CD4-positive, CD25-positive, alpha-beta regulatory T cell (primary cell): ENCODE measurements at regions not wholly inside any gene's neighbourhood (a gene's known extent, or its start where the extent isn't known, plus 50 kb on each side); places are given as distances from the start of the nearest gene placed in this dataset.

Experiments used
- ATAC-seq, 2 donors: fragments of 150-1000 bp; cut with Tn5 transposase; one replicate each; pipeline ENCODE4 v1.10.0; 2021; ENCODE audit warnings: low read depth in 2 of 2, moderate number of reproducible peaks in 2 of 2, moderate library complexity in 1 of 2
- DNase-seq, 3 donors: peaks; one replicate each; pipeline versions ENCODE4 v3.0.0 to v3.0.0-alpha.2; 2012 to 2022; ENCODE audit warnings: mixed read lengths in 1 of 3
- H3K27ac ChIP-seq: one replicate; pipeline ENCODE4 v1.7.0; 2013; ENCODE audit warnings: mild to moderate bottlenecking, low read length; ENCODE audit not compliant: insufficient read depth, poor library complexity, severe bottlenecking
- H3K27me3 ChIP-seq: one replicate; pipeline ENCODE4 v1.7.0; 2013; ENCODE audit warnings: low read length; ENCODE audit not compliant: control insufficient read depth, insufficient read depth
- H3K36me3 ChIP-seq: one replicate; pipeline ENCODE4 v1.7.0; 2013; ENCODE audit warnings: mild to moderate bottlenecking, low read length, moderate library complexity; ENCODE audit not compliant: control insufficient read depth, insufficient read depth
- H3K4me1 ChIP-seq: 2 replicates; pipeline ENCODE4 v1.7.0; 2013; ENCODE audit warnings: mild to moderate bottlenecking, low read length; ENCODE audit not compliant: insufficient read depth, control insufficient read depth, poor library complexity, severe bottlenecking
- H3K4me3 ChIP-seq: one replicate; pipeline ENCODE4 v1.7.0; 2013; ENCODE audit warnings: low read depth, mild to moderate bottlenecking, low read length, moderate library complexity
- H3K9me3 ChIP-seq, 2 experiments: 1 replicate in 1 of 2; 2 replicates in 1 of 2; pipeline ENCODE4 v1.7.0; 2013; ENCODE audit warnings: low read length in 2 of 2, mild to moderate bottlenecking in 1 of 2, moderate library complexity in 1 of 2; ENCODE audit not compliant: control insufficient read depth in 2 of 2
- H3K27ac Mint-ChIP-seq, 3 donors: one replicate each; pipeline ENCODE4 v1.8.0; 2020 to 2022; ENCODE audit warnings: mild to moderate bottlenecking in 3 of 3, mixed read lengths in 3 of 3, moderate library complexity in 2 of 3
- H3K27me3 Mint-ChIP-seq: one replicate; pipeline ENCODE4 v1.8.0; 2022; ENCODE audit warnings: mild to moderate bottlenecking, mixed read lengths
- H3K36me3 Mint-ChIP-seq: one replicate; pipeline ENCODE4 v1.8.0; 2020; ENCODE audit warnings: mixed read lengths
- H3K4me1 Mint-ChIP-seq, 4 donors: one replicate each; pipeline ENCODE4 v1.8.0; 2020 to 2022; ENCODE audit warnings: mixed read lengths in 4 of 4, mild to moderate bottlenecking in 1 of 4
- H3K4me3 Mint-ChIP-seq, 4 donors: one replicate each; pipeline ENCODE4 v1.8.0; 2020 to 2022; ENCODE audit warnings: mild to moderate bottlenecking in 4 of 4, mixed read lengths in 4 of 4, moderate library complexity in 3 of 4
- H3K9me3 Mint-ChIP-seq, 7 donors: one replicate each; pipeline ENCODE4 v1.8.0; 2020 to 2022; ENCODE audit warnings: mixed read lengths in 7 of 7, mild to moderate bottlenecking in 3 of 7, moderate library complexity in 2 of 7

GRCh38 chr11:41519696-41520095 lies 60.2 kb upstream of the LRRC4C start:
- Mint-ChIP-seq H3K9me3 (peaks cover 0 to 34% (median 5%) of the 10 kb centered on the region in 7 donors), H3K27ac (no peak overlapping the region), H3K4me3 (no peak overlapping the region), H3K4me1 (no peaks in the 10 kb centered on the region), H3K27me3 (no peaks in the 10 kb centered on the region), H3K36me3 (no peaks in the 10 kb centered on the region)
- H3K27ac ChIP-seq, result no peak overlapping the region
- H3K27me3 ChIP-seq, result no peaks in the 10 kb centered on the region
- H3K9me3 ChIP-seq, result peaks cover 6 to 7% of the 10 kb centered on the region in 2 experiments
- DNase-seq, result no peak
- no peaks in the 10 kb centered on the region for H3K36me3 ChIP-seq
- no peak overlapping the region for H3K4me3 ChIP-seq
- H3K4me1 ChIP-seq, result no peaks in the 10 kb centered on the region
- no peak for ATAC-seq

GRCh38 chr11:41522391-41522790 lies 62.9 kb upstream of the LRRC4C start:
- Mint-ChIP-seq H3K4me3 (no peak overlapping the region), H3K4me1 (no peaks in the 10 kb centered on the region), H3K9me3 (peaks cover 0 to 28% (median 4%) of the 10 kb centered on the region in 7 donors), H3K36me3 (no peaks in the 10 kb centered on the region), H3K27me3 (no peaks in the 10 kb centered on the region), H3K27ac (no peak overlapping the region)
- ATAC-seq, result no peak
- Histone ChIP-seq H3K9me3 (peaks cover 0 to 6% of the 10 kb centered on the region in 2 experiments), H3K27ac (no peak overlapping the region), H3K4me3 (no peak overlapping the region), H3K27me3 (no peaks in the 10 kb centered on the region), H3K4me1 (no peaks in the 10 kb centered on the region), H3K36me3 (no peaks in the 10 kb centered on the region)
- no peak for DNase-seq

- Mint-ChIP-seq H3K4me3 (no peak overlapping the region), H3K36me3 (no peaks in the 10 kb centered on the region), H3K4me1 (no peaks in the 10 kb centered on the region), H3K27me3 (no peaks in the 10 kb centered on the region), H3K9me3 (peaks cover 0 to 21% (median 4%) of the 10 kb centered on the region in 7 donors), H3K27ac (no peak overlapping the region)
- Histone ChIP-seq H3K9me3 (peaks cover 0 to 3% of the 10 kb centered on the region in 2 experiments), H3K4me3 (no peak overlapping the region), H3K36me3 (no peaks in the 10 kb centered on the region), H3K27me3 (no peaks in the 10 kb centered on the region), H3K27ac (no peak overlapping the region), H3K4me1 (no peaks in the 10 kb centered on the region)
- no peak for DNase-seq
- no peak for ATAC-seq
These were observed 63.6 kb upstream of the LRRC4C start for GRCh38 chr11:41522899-41523672.

GRCh38 chr11:41527530-41527929 lies 68.1 kb upstream of the LRRC4C start:
- Mint-ChIP-seq H3K4me3 (no peak overlapping the region), H3K27ac (no peak overlapping the region)

GRCh38 chr11:41532413-41532812 lies 73.0 kb upstream of the LRRC4C start:
- H3K9me3 Mint-ChIP-seq, result peaks cover 1 to 23% (median 16%) of the 10 kb centered on the region in 7 donors

More at GRCh38 chr11:41527530-41527929, 68.1 kb upstream of the LRRC4C start:
- no peaks in the 10 kb centered on the region for H3K36me3 Mint-ChIP-seq
- H3K27ac ChIP-seq, result no peak overlapping the region
- no peaks in the 10 kb centered on the region for H3K27me3 ChIP-seq
- H3K36me3 ChIP-seq, result no peaks in the 10 kb centered on the region
- peaks cover 0 to 27% (median 12%) of the 10 kb centered on the region in 7 donors for H3K9me3 Mint-ChIP-seq
- H3K4me3 ChIP-seq, result no peak overlapping the region
- ATAC-seq (no peak), DNase-seq (no peak)
- H3K9me3 ChIP-seq, result peaks cover 0 to 3% of the 10 kb centered on the region in 2 experiments
- no peaks in the 10 kb centered on the region for H3K27me3 Mint-ChIP-seq
- H3K4me1 ChIP-seq, result no peaks in the 10 kb centered on the region
- H3K4me1 Mint-ChIP-seq, result no peaks in the 10 kb centered on the region

GRCh38 chr11:41533761-41534160 lies 74.3 kb upstream of the LRRC4C start:
- H3K4me1 Mint-ChIP-seq, result no peaks in the 10 kb centered on the region
- no peak for ATAC-seq
- no peaks in the 10 kb centered on the region for H3K27me3 Mint-ChIP-seq
- DNase-seq, result no peak
- H3K27ac ChIP-seq, result no peak overlapping the region
- H3K27ac Mint-ChIP-seq, result no peak overlapping the region
- peaks cover 1 to 27% (median 15%) of the 10 kb centered on the region in 7 donors for H3K9me3 Mint-ChIP-seq
- H3K4me1 ChIP-seq, result no peaks in the 10 kb centered on the region
- H3K36me3 ChIP-seq, result no peaks in the 10 kb centered on the region
- no peak overlapping the region for H3K4me3 ChIP-seq
- no peaks in the 10 kb centered on the region for H3K36me3 Mint-ChIP-seq
- H3K9me3 ChIP-seq, result no peaks in the 10 kb centered on the region
- H3K27me3 ChIP-seq, result no peaks in the 10 kb centered on the region
- H3K4me3 Mint-ChIP-seq, result no peak overlapping the region

More at GRCh38 chr11:41532413-41532812, 73.0 kb upstream of the LRRC4C start:
- ATAC-seq (no peak), DNase-seq (no peak)
- Histone ChIP-seq H3K9me3 (no peaks in the 10 kb centered on the region), H3K36me3 (no peaks in the 10 kb centered on the region), H3K4me3 (no peak overlapping the region), H3K27me3 (no peaks in the 10 kb centered on the region), H3K4me1 (no peaks in the 10 kb centered on the region), H3K27ac (no peak overlapping the region)
- Mint-ChIP-seq H3K4me1 (no peaks in the 10 kb centered on the region), H3K4me3 (no peak overlapping the region), H3K36me3 (no peaks in the 10 kb centered on the region), H3K27ac (no peak overlapping the region), H3K27me3 (no peaks in the 10 kb centered on the region)

GRCh38 chr11:41534391-41534790 lies 74.9 kb upstream of the LRRC4C start:
- Histone ChIP-seq H3K27me3 (no peaks in the 10 kb centered on the region), H3K27ac (no peak overlapping the region), H3K4me3 (no peak overlapping the region), H3K4me1 (no peaks in the 10 kb centered on the region), H3K9me3 (no peaks in the 10 kb centered on the region), H3K36me3 (no peaks in the 10 kb centered on the region)
- ATAC-seq (no peak), DNase-seq (no peak)
- H3K27me3 Mint-ChIP-seq, result no peaks in the 10 kb centered on the region
- no peaks in the 10 kb centered on the region for H3K4me1 Mint-ChIP-seq
- H3K27ac Mint-ChIP-seq, result no peak overlapping the region
- no peak overlapping the region for H3K4me3 Mint-ChIP-seq
- H3K36me3 Mint-ChIP-seq, result no peaks in the 10 kb centered on the region
- H3K9me3 Mint-ChIP-seq, result peaks cover 2 to 29% (median 9%) of the 10 kb centered on the region in 7 donors

GRCh38 chr11:41534861-41535260 lies 75.4 kb upstream of the LRRC4C start:
- H3K36me3 ChIP-seq, result no peaks in the 10 kb centered on the region
- ATAC-seq (no peak), DNase-seq (no peak)
- H3K4me1 ChIP-seq, result no peaks in the 10 kb centered on the region
- H3K9me3 ChIP-seq, result no peaks in the 10 kb centered on the region
- no peak overlapping the region for H3K27ac Mint-ChIP-seq
- no peaks in the 10 kb centered on the region for H3K36me3 Mint-ChIP-seq
- H3K27ac ChIP-seq, result no peak overlapping the region
- H3K27me3 ChIP-seq, result no peaks in the 10 kb centered on the region
- no peaks in the 10 kb centered on the region for H3K27me3 Mint-ChIP-seq
- no peak overlapping the region for H3K4me3 ChIP-seq
- peaks cover 3 to 29% (median 5%) of the 10 kb centered on the region in 7 donors for H3K9me3 Mint-ChIP-seq
- no peaks in the 10 kb centered on the region for H3K4me1 Mint-ChIP-seq
- H3K4me3 Mint-ChIP-seq, result no peak overlapping the region
